Heart right ventricle (tissue), 16 donors: ENCODE measurements at regions not wholly inside any gene's neighbourhood (a gene's known extent, or its start where the extent isn't known, plus 50 kb on each side); places are given as distances from the start of the nearest gene placed in this dataset.

ENCODE experiments used
- ATAC-seq, 8 donors: fragments of 200-7000 bp; cut with Tn5 transposase; one replicate each; pipeline ENCODE4 v1.9.1; 2020; ENCODE audit warnings: mild to moderate bottlenecking in 8 of 8, moderate library complexity in 8 of 8, moderate number of reproducible peaks in 1 of 8
- DNase-seq, 2 donors: peaks; one replicate each; pipeline ENCODE4 v3.0.0-alpha.2; 2020
- H3K27ac ChIP-seq, 10 donors: fragments of 200-600 bp; sonication (generic) in 2 of 10; one replicate each; pipeline versions ENCODE4 v1.5.0 to v1.8.0; 2020 to 2022; ENCODE audit warnings: mild to moderate bottlenecking in 3 of 10
- H3K27me3 ChIP-seq, 7 donors: fragments of 200-600 bp; one replicate each; pipeline ENCODE4 v1.8.0; 2021 to 2022; ENCODE audit warnings: mild to moderate bottlenecking in 2 of 7
- H3K36me3 ChIP-seq, 9 donors: fragments of 200-600 bp; sonication (generic) in 1 of 9; one replicate each; pipeline versions ENCODE4 v1.5.0 to v1.8.0; 2020 to 2022; ENCODE audit warnings: mild to moderate bottlenecking in 2 of 9
- H3K4me1 ChIP-seq, 9 donors: fragments of 200-600 bp; sonication (generic) in 1 of 9; one replicate each; pipeline versions ENCODE4 v1.5.0 to v1.8.0; 2020 to 2022; ENCODE audit warnings: mild to moderate bottlenecking in 4 of 9
- H3K4me3 ChIP-seq, 10 donors: fragments of 200-600 bp; sonication (generic) in 2 of 10; one replicate each; pipeline versions ENCODE4 v1.5.0 to v1.8.0; 2020 to 2022; ENCODE audit warnings: mild to moderate bottlenecking in 7 of 10, moderate library complexity in 2 of 10
- H3K9me3 ChIP-seq, 11 donors: fragments of 200-600 bp in 10 of 11; sonication (generic) in 2 of 11; one replicate each; pipeline versions ENCODE4 v1.5.0 to v1.8.0; 2013 to 2022; ENCODE audit warnings: mild to moderate bottlenecking in 2 of 11, control low read depth in 1 of 11, moderate library complexity in 1 of 11
- CTCF ChIP-seq, 9 donors: fragments of 200-600 bp; sonication (generic) in 2 of 9; IDR thresholded peaks; one replicate each; pipeline versions ENCODE4 v1.5.0 to v1.8.0; 2021 to 2022; ENCODE audit warnings: antibody characterized with exemption in 9 of 9, mild to moderate bottlenecking in 5 of 9, moderate library complexity in 1 of 9
- WGBS, 2 donors: extraction: QIAGEN DNeasy Blood & Tissue Kit; methylation state at CpG; one replicate each; pipeline ENCODE4 v1.1.7; 2013; ENCODE audit warnings: inconsistent platforms in 1 of 2; 5-methylcytosine and 5-hydroxymethylcytosine counted together
- intact Hi-C, 10 donors: fragments of 100-400 bp; cut with DNase I; formaldehyde crosslinking; loops; one replicate each; pipeline versions ENCODE4 v1.11.1 to v1.14.2; 2022
- donor health status: Arrhythmogenic right ventricular cardiomyopathy.
- donor health status: ischemic (EF 13 %, LVEDD 7.1; RV severe dilation, severe dysfunction).
- donor health status: healthy with polysubstance abuse.
- donor health status: DM: no; HTN: yes; CAD: no.
- donor health status: DM: no; HTN: no; CAD: no.
- donor health status: ischemic (EF 25% LVEDD 6.9; RV normal size, moderate dysfunction).
- donor health status: ischemic (EF 25% LVEDD 5.7; RV mildly dilated, moderate dysfunction).
- donor health status: healthy.
- donor health status: DM: yes; HTN: yes; CAD: no.
- donor health status: Ischemic cardiomyopathy.
- donor health status: ischemic (EF 35%, LVEDD 5.7; RV mildly dilated, moderate dysfunction).
- donor health status: nonischemic (EF 11% LVEDD 7.7; RV severe dilation, severe dysfunction).
- donor health status: DM: yes; HTN: yes; CAD: no.
- donor health status: PGD.
- donor health status: ischemic (EF 29% LVEDD 5.4; RV normal size, mild dysfunction).
- donor health status: nonischemic (EF 23%, LVEDD 6.1; RV moderate dilation, normal function).

GRCh38 chrX:17294561-17294960, 80.4 kb upstream of the NHS start:
- ATAC-seq, result no peak
- H3K9me3 ChIP-seq, result peaks cover 0 to 9% (median 0%) of the 10 kb centered on the region in 11 donors
- 94 to 100% methylated on average over 1 of the region's 1 CpG for WGBS, 2 donors
- peaks cover 0 to 6% (median 0%) of the 10 kb centered on the region in 7 donors for H3K27me3 ChIP-seq
- H3K4me1 ChIP-seq, result no peaks in the 10 kb centered on the region
- H3K4me3 ChIP-seq, result no peak overlapping the region
- no peak overlapping the region for H3K27ac ChIP-seq
- no peak for TF ChIP-seq CTCF (IDR thresholded peaks at IDR 0.05)
- DNase-seq, result no peak
- no peaks in the 10 kb centered on the region for H3K36me3 ChIP-seq
- intact Hi-C loops, result no loop called here

GRCh38 chrX:17295791-17296190, 79.2 kb upstream of the NHS start:
- Histone ChIP-seq H3K27me3 (peaks cover 0 to 6% (median 0%) of the 10 kb centered on the region in 7 donors), H3K36me3 (no peaks in the 10 kb centered on the region), H3K27ac (no peak overlapping the region), H3K4me1 (no peaks in the 10 kb centered on the region), H3K9me3 (peaks cover 0 to 5% (median 0%) of the 10 kb centered on the region in 11 donors), H3K4me3 (no peak overlapping the region)
- DNase-seq (no peak), ATAC-seq (no peak)
- TF ChIP-seq CTCF (IDR thresholded peaks at IDR 0.05), result no peak
- 94 to 100% methylated on average over 1 of the region's 1 CpG for WGBS, 2 donors
- intact Hi-C loops, result no loop called here

GRCh38 chrX:17298564-17298963, 76.4 kb upstream of the NHS start:
- Histone ChIP-seq H3K4me3 (peak overlapping the region in 1 of 10 donors; percentile 29), H3K27ac (no peak overlapping the region), H3K27me3 (no peaks in the 10 kb centered on the region), H3K4me1 (no peaks in the 10 kb centered on the region), H3K36me3 (no peaks in the 10 kb centered on the region), H3K9me3 (peaks cover 0 to 5% (median 0%) of the 10 kb centered on the region in 11 donors)
- DNase-seq, result no peak
- 96 to 100% methylated on average over 1 of the region's 1 CpG for WGBS, 2 donors
- intact Hi-C loops, result no loop called here
- ATAC-seq, result no peak
- TF ChIP-seq CTCF (IDR thresholded peaks at IDR 0.05), result no peak

GRCh38 chrX:17299206-17299605, 75.8 kb upstream of the NHS start:
- WGBS, 2 donors, result 53 to 61% methylated on average over 5 of the region's 5 CpGs
- H3K27me3 ChIP-seq, result no peaks in the 10 kb centered on the region
- ATAC-seq (no peak), DNase-seq (no peak)
- H3K4me1 ChIP-seq, result no peaks in the 10 kb centered on the region
- no peaks in the 10 kb centered on the region for H3K36me3 ChIP-seq
- H3K27ac ChIP-seq, result no peak overlapping the region
- TF ChIP-seq CTCF (IDR thresholded peaks at IDR 0.05), result no peak
- peak overlapping the region in 1 of 10 donors; percentile 29 for H3K4me3 ChIP-seq
- intact Hi-C loops, result no loop called here
- peaks cover 0 to 5% (median 0%) of the 10 kb centered on the region in 11 donors for H3K9me3 ChIP-seq
